B cell (primary cell): ENCODE measurements at regions not wholly inside any gene's neighbourhood (a gene's known extent, or its start where the extent isn't known, plus 50 kb on each side); places are given as distances from the start of the nearest gene placed in this dataset.

Experiments used
- ATAC-seq: fragments of 200-7000 bp; cut with Tn5 transposase; one replicate; pipeline ENCODE4 v1.10.0; 2021; ENCODE audit warnings: low read depth, mild to moderate bottlenecking, moderate number of reproducible peaks, moderate library complexity
- CTCF ChIA-PET: fragments of 350-600 bp; sonication (Branson Sonifier 250); formaldehyde crosslinking; loops from one replicate; lab custom pipeline; 2021; ENCODE audit warnings: antibody characterized with exemption, inconsistent platforms; lab: Charles Lee
- POLR2A ChIA-PET: fragments of 350-600 bp; sonication (Branson Sonifier 250); formaldehyde crosslinking; loops from one replicate; lab custom pipeline; 2021; ENCODE audit warnings: antibody characterized with exemption; lab: Charles Lee
- DNase-seq: peaks from one replicate; pipeline ENCODE4 v3.0.0; 2013
- H2AFZ ChIP-seq: 2 replicates; pipeline ENCODE4 v1.6.1; 2012; ENCODE audit warnings: mild to moderate bottlenecking, low read depth, low read length; ENCODE audit not compliant: insufficient read depth, poor library complexity, severe bottlenecking
- H3K27ac ChIP-seq, 2 donors: 1 replicate in 1 of 2; 2 replicates in 1 of 2; pipeline ENCODE4 v1.5.1; 2012 to 2013; ENCODE audit warnings: low read length in 2 of 2, mild to moderate bottlenecking in 2 of 2, moderate library complexity in 1 of 2
- H3K27me3 ChIP-seq, 4 experiments: fragments of 200-600 bp in 1 of 4; sonication (generic) in 1 of 4; replicated peaks in 1 of 4; 1 replicate in 2 of 4; 2 replicates in 2 of 4; pipeline versions ENCODE4 v1.6.1 to v1.7.0; 2013 to 2016; ENCODE audit warnings: low read length in 3 of 4, mild to moderate bottlenecking in 2 of 4, mixed read lengths in 1 of 4, moderate library complexity in 1 of 4; ENCODE audit not compliant: insufficient read depth in 4 of 4, control insufficient read depth in 3 of 4; ENCODE audit errors: control extremely low read depth in 1 of 4
- H3K36me3 ChIP-seq, 2 experiments: replicated peaks in 1 of 2; 1 replicate in 1 of 2; 2 replicates in 1 of 2; pipeline versions ENCODE4 v1.6.1 to v1.7.1; 2013; ENCODE audit warnings: low read length in 1 of 2; ENCODE audit not compliant: insufficient read depth in 2 of 2, control insufficient read depth in 1 of 2; ENCODE audit errors: control extremely low read depth in 1 of 2, extremely low read depth in 1 of 2
- H3K4me1 ChIP-seq, 2 donors: fragments of 200-600 bp in 1 of 2; sonication (generic) in 1 of 2; 1 replicate in 1 of 2; 2 replicates in 1 of 2; pipeline versions ENCODE4 v1.5.1 to v1.6.1; 2013 to 2017; ENCODE audit warnings: low read length in 2 of 2; ENCODE audit not compliant: control insufficient read depth in 2 of 2, insufficient read depth in 2 of 2
- H3K4me2 ChIP-seq: replicated peaks from 2 replicates; pipeline ENCODE3; 2012; ENCODE audit warnings: mild to moderate bottlenecking, low read depth, low read length; ENCODE audit not compliant: poor library complexity, severe bottlenecking
- H3K4me3 ChIP-seq, 5 experiments: fragments of 200-600 bp in 1 of 5; sonication (generic) in 1 of 5; 1 replicate in 3 of 5; 2 replicates in 2 of 5; pipeline versions ENCODE4 v1.5.1 to v1.7.0; 2011 to 2016; ENCODE audit warnings: low read length in 4 of 5, mild to moderate bottlenecking in 4 of 5, low read depth in 2 of 5, control low read depth in 1 of 5, moderate library complexity in 1 of 5; ENCODE audit not compliant: insufficient read depth in 1 of 5; ENCODE audit errors: control extremely low read depth in 1 of 5, extremely low read depth in 1 of 5
- H3K79me2 ChIP-seq: fragments of 200-600 bp; sonication (generic); one replicate; pipeline ENCODE4 v1.6.0; 2016; ENCODE audit warnings: low read length; ENCODE audit not compliant: control insufficient read depth, insufficient read depth
- H3K9ac ChIP-seq: fragments of 200-600 bp; sonication (generic); 2 replicates; pipeline ENCODE4 v1.6.1; 2017; ENCODE audit warnings: mild to moderate bottlenecking, low read length, moderate library complexity
- H3K9me3 ChIP-seq, 3 donors: one replicate each; pipeline versions ENCODE4 v1.6.1 to v1.7.1; 2013; ENCODE audit warnings: low read length in 2 of 3; ENCODE audit not compliant: control insufficient read depth in 2 of 3, insufficient read depth in 1 of 3; ENCODE audit errors: control extremely low read depth in 1 of 3
- H4K20me1 ChIP-seq: 2 replicates; pipeline ENCODE4 v1.6.0; 2012; ENCODE audit warnings: mild to moderate bottlenecking, low read length; ENCODE audit not compliant: insufficient read depth, control insufficient read depth, poor library complexity, severe bottlenecking
- H3K27ac Mint-ChIP-seq: one replicate; pipeline ENCODE4 v1.8.0; 2021; ENCODE audit warnings: mixed read lengths
- H3K27me3 Mint-ChIP-seq: one replicate; pipeline ENCODE4 v1.8.0; 2021; ENCODE audit warnings: mixed read lengths
- H3K4me1 Mint-ChIP-seq: one replicate; pipeline ENCODE4 v1.8.0; 2021; ENCODE audit warnings: mixed read lengths
- H3K4me3 Mint-ChIP-seq: one replicate; pipeline ENCODE4 v1.8.0; 2021; ENCODE audit warnings: mixed read lengths
- H3K9me3 Mint-ChIP-seq: one replicate; pipeline ENCODE4 v1.8.0; 2022; ENCODE audit warnings: mixed read lengths; ENCODE audit not compliant: insufficient read depth
- CTCF ChIP-seq: fragments of 200-600 bp; IDR thresholded peaks from one replicate; pipeline ENCODE4 v1.8.0; 2022; ENCODE audit warnings: antibody characterized with exemption, mild to moderate bottlenecking
- EZH2 ChIP-seq: IDR thresholded peaks from 2 replicates; pipeline ENCODE4 v1.6.1; 2012; ENCODE audit warnings: borderline replicate concordance, low read depth, mild to moderate bottlenecking, moderate library complexity, low read length; ENCODE audit not compliant: insufficient read depth, poor library complexity, severe bottlenecking
- WGBS: methylation state at CpG from one replicate; pipeline ENCODE4 v1.1.5; 2013; ENCODE audit warnings: missing lambda C conversion rate; ENCODE audit not compliant: insufficient coverage; 5-methylcytosine and 5-hydroxymethylcytosine counted together
- intact Hi-C: fragments of 100-400 bp; cut with micrococcal nuclease; formaldehyde crosslinking; loops from one replicate; pipeline ENCODE4 v1.10.0; 2022

GRCh38 chr16:62692685-62693084, 656.4 kb upstream of the CDH8 start:
- DNase-seq (no peak), ATAC-seq (no peak)
- Histone ChIP-seq H3K4me2 (no peak overlapping the region), H3K4me3 (no peak overlapping the region), H2AFZ (no peak overlapping the region), H4K20me1 (no peaks in the 10 kb centered on the region), H3K79me2 (no peaks in the 10 kb centered on the region), H3K27ac (no peak overlapping the region), H3K27me3 (no peaks in the 10 kb centered on the region), H3K36me3 (no peaks in the 10 kb centered on the region), H3K9me3 (peaks cover 0 to 1% (median 0%) of the 10 kb centered on the region in 3 donors), H3K9ac (no peak overlapping the region), H3K4me1 (no peaks in the 10 kb centered on the region)
- H3K27me3 Mint-ChIP-seq = no peaks in the 10 kb centered on the region
- H3K4me3 Mint-ChIP-seq = no peak overlapping the region
- CTCF ChIA-PET = no interaction called here
- POLR2A ChIA-PET = no interaction called here
- peaks cover 28% of the 10 kb centered on the region for H3K9me3 Mint-ChIP-seq
- WGBS = no CpG with 5 or more reads among the region's 1 CpG
- H3K27ac Mint-ChIP-seq = no peak overlapping the region
- H3K4me1 Mint-ChIP-seq = no peaks in the 10 kb centered on the region
- TF ChIP-seq EZH2 (no peak), CTCF (no peak)
- intact Hi-C loops = no loop called here

- Histone ChIP-seq H3K9ac (no peak overlapping the region), H3K9me3 (peaks cover 2 to 15% (median 6%) of the 10 kb centered on the region in 3 donors), H3K27me3 (no peaks in the 10 kb centered on the region), H3K27ac (no peak overlapping the region), H4K20me1 (no peaks in the 10 kb centered on the region), H3K79me2 (no peaks in the 10 kb centered on the region), H2AFZ (no peak overlapping the region), H3K4me1 (no peaks in the 10 kb centered on the region), H3K36me3 (no peaks in the 10 kb centered on the region), H3K4me3 (no peak overlapping the region), H3K4me2 (no peak overlapping the region)
- ATAC-seq = no peak
- no peaks in the 10 kb centered on the region for H3K4me1 Mint-ChIP-seq
- no peaks in the 10 kb centered on the region for H3K27me3 Mint-ChIP-seq
- POLR2A ChIA-PET = no interaction called here
- TF ChIP-seq CTCF = no peak
- TF ChIP-seq EZH2 = no peak
- no peak overlapping the region for H3K27ac Mint-ChIP-seq
- no peak for DNase-seq
- CTCF ChIA-PET = no interaction called here
- no CpG with 5 or more reads among the region's 1 CpG for WGBS
- H3K4me3 Mint-ChIP-seq = no peak overlapping the region
- peaks cover 8% of the 10 kb centered on the region for H3K9me3 Mint-ChIP-seq
- intact Hi-C loops = no loop called here
Observed at GRCh38 chr16:62681819-62682218, 645.6 kb upstream of the CDH8 start.
